GM23338 (cell line): ENCODE measurements at regions not wholly inside any gene's neighbourhood (a gene's known extent, or its start where the extent isn't known, plus 50 kb on each side); places are given as distances from the start of the nearest gene placed in this dataset.

Experiments
- ATAC-seq: fragments of 200-7000 bp; cut with Tn5 transposase; 3 replicates; pipeline ENCODE4 v1.9.1; 2020
- DNase-seq: peaks from one replicate; pipeline ENCODE4 v3.0.0-alpha.2; 2015; ENCODE audit warnings: low spot score
- H2AFZ ChIP-seq: fragments of 200-600 bp; sonication (generic); 2 replicates; pipeline ENCODE4 v1.8.0; 2016; ENCODE audit warnings: antibody characterized with exemption, mild to moderate bottlenecking, moderate library complexity
- H3F3A ChIP-seq: fragments of 200-600 bp; sonication (generic); replicated peaks from 2 replicates; pipeline ENCODE4 v1.8.0; 2017; ENCODE audit warnings: antibody characterized with exemption, mixed run types, low read depth
- H3K27ac ChIP-seq: fragments of 200-600 bp; sonication (generic); 2 replicates; pipeline ENCODE4 v1.6.1; 2016; ENCODE audit warnings: low read depth
- H3K27me3 ChIP-seq: fragments of 200-600 bp; sonication (generic); 2 replicates; pipeline ENCODE4 v1.8.0; 2016; ENCODE audit warnings: mild to moderate bottlenecking, mixed run types, moderate library complexity; ENCODE audit not compliant: insufficient read depth
- H3K36me3 ChIP-seq: fragments of 200-600 bp; sonication (generic); 2 replicates; pipeline ENCODE4 v1.8.0; 2016; ENCODE audit warnings: mild to moderate bottlenecking; ENCODE audit not compliant: insufficient read depth
- H3K4me1 ChIP-seq: fragments of 200-600 bp; sonication (generic); 2 replicates; pipeline ENCODE4 v1.8.0; 2016; ENCODE audit warnings: mild to moderate bottlenecking, moderate library complexity; ENCODE audit not compliant: insufficient read depth
- H3K4me2 ChIP-seq: fragments of 200-600 bp; sonication (generic); 2 replicates; pipeline ENCODE4 v1.7.1; 2017; ENCODE audit warnings: mixed run types
- H3K4me3 ChIP-seq: fragments of 200-600 bp; sonication (generic); 2 replicates; pipeline ENCODE4 v1.6.1; 2016; ENCODE audit warnings: mixed run types
- H3K79me2 ChIP-seq: fragments of 200-600 bp; sonication (generic); replicated peaks from 2 replicates; pipeline ENCODE4 v1.8.0; 2017; ENCODE audit warnings: mild to moderate bottlenecking; ENCODE audit not compliant: insufficient read depth
- H3K9me2 ChIP-seq: fragments of 200-600 bp; sonication (generic); 2 replicates; pipeline ENCODE4 v1.8.0; 2017; ENCODE audit not compliant: insufficient read depth
- H4K20me1 ChIP-seq: fragments of 200-600 bp; sonication (generic); replicated peaks from 2 replicates; pipeline ENCODE4 v1.8.0; 2017; ENCODE audit warnings: mild to moderate bottlenecking; ENCODE audit not compliant: insufficient read depth
- H3K27ac Mint-ChIP-seq: 2 replicates; pipeline ENCODE4 v1.8.0; 2020; ENCODE audit warnings: inconsistent platforms, mild to moderate bottlenecking, moderate library complexity, mixed read lengths
- H3K27me3 Mint-ChIP-seq: 3 replicates; pipeline ENCODE4 v1.8.0; 2022; ENCODE audit warnings: low read depth, mild to moderate bottlenecking, moderate library complexity, mixed read lengths, inconsistent platforms; ENCODE audit not compliant: insufficient read depth, poor library complexity
- H3K36me3 Mint-ChIP-seq: 3 replicates; pipeline ENCODE4 v1.8.0; 2021; ENCODE audit warnings: low read depth, mild to moderate bottlenecking, inconsistent platforms, moderate library complexity, mixed read lengths
- H3K4me1 Mint-ChIP-seq: 3 replicates; pipeline ENCODE4 v1.8.0; 2020; ENCODE audit warnings: mild to moderate bottlenecking, inconsistent platforms, mixed read lengths
- H3K4me3 Mint-ChIP-seq: 3 replicates; pipeline ENCODE4 v1.8.0; 2021; ENCODE audit warnings: moderate library complexity, mild to moderate bottlenecking, inconsistent platforms, mixed read lengths
- H3K9me3 Mint-ChIP-seq: 3 replicates; pipeline ENCODE4 v1.8.0; 2020; ENCODE audit warnings: moderate library complexity, mild to moderate bottlenecking, inconsistent platforms, mixed read lengths
- CREB1 ChIP-seq: fragments of 250-450 bp; sonication (Bioruptor Pico); IDR thresholded peaks from 2 replicates; pipeline ENCODE4 v1.5.0; 2020; ENCODE audit warnings: low read depth, mild to moderate bottlenecking, moderate library complexity
- EZH2 ChIP-seq: fragments of 200-600 bp; sonication (generic); IDR thresholded peaks from one replicate; pipeline ENCODE4 v1.8.0; 2017; ENCODE audit warnings: antibody characterized with exemption, mild to moderate bottlenecking, low read depth; ENCODE audit not compliant: unreplicated experiment
- JUNB ChIP-seq: IDR thresholded peaks from one replicate; pipeline ENCODE4 v1.6.1; 2016; ENCODE audit warnings: antibody characterized with exemption; ENCODE audit not compliant: unreplicated experiment
- POLR2AphosphoS5 ChIP-seq: IDR thresholded peaks from 2 replicates; pipeline ENCODE4 v1.6.1; 2016; ENCODE audit warnings: antibody characterized with exemption, low read depth
- STAT1 ChIP-seq: IDR thresholded peaks from one replicate; pipeline ENCODE4 v1.6.1; 2016; ENCODE audit warnings: antibody characterized with exemption; ENCODE audit not compliant: unreplicated experiment
- ZNF114 ChIP-seq: fragments of 250-450 bp; sonication (Bioruptor Pico); IDR thresholded peaks from 2 replicates; pipeline ENCODE4 v1.5.0; 2020; ENCODE audit warnings: mild to moderate bottlenecking, moderate library complexity
- TF ChIP-seq, protein P1 (sequence below): fragments of 250-450 bp; sonication (Bioruptor Pico); IDR thresholded peaks from 2 replicates; pipeline ENCODE4 v1.5.0; 2020; ENCODE audit warnings: mild to moderate bottlenecking, moderate library complexity
- TF ChIP-seq, protein P2 (sequence below): IDR thresholded peaks from 2 replicates; pipeline ENCODE4 v1.6.1; 2016; ENCODE audit warnings: antibody characterized with exemption

DNA sequence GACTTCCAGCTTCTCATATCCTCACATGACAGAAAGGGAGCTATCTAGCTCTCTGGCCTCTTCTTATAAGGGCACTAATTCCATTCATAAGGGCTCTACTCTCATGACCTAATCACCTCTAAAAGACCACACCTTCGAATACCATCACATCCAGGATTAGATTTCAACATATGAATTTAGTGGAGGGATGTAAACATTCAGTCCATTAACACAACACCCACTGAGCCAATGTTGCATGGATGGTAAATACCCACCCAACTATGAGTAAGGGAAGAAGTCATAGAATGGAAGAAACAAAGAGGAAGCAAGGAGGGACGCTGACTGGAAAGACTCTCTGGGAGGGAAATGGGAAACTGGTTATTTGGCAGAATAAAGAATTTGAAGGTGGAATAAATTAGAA is 112.6 kb upstream of the CCDC112 start (continued):
- TF ChIP-seq, protein P1, sequence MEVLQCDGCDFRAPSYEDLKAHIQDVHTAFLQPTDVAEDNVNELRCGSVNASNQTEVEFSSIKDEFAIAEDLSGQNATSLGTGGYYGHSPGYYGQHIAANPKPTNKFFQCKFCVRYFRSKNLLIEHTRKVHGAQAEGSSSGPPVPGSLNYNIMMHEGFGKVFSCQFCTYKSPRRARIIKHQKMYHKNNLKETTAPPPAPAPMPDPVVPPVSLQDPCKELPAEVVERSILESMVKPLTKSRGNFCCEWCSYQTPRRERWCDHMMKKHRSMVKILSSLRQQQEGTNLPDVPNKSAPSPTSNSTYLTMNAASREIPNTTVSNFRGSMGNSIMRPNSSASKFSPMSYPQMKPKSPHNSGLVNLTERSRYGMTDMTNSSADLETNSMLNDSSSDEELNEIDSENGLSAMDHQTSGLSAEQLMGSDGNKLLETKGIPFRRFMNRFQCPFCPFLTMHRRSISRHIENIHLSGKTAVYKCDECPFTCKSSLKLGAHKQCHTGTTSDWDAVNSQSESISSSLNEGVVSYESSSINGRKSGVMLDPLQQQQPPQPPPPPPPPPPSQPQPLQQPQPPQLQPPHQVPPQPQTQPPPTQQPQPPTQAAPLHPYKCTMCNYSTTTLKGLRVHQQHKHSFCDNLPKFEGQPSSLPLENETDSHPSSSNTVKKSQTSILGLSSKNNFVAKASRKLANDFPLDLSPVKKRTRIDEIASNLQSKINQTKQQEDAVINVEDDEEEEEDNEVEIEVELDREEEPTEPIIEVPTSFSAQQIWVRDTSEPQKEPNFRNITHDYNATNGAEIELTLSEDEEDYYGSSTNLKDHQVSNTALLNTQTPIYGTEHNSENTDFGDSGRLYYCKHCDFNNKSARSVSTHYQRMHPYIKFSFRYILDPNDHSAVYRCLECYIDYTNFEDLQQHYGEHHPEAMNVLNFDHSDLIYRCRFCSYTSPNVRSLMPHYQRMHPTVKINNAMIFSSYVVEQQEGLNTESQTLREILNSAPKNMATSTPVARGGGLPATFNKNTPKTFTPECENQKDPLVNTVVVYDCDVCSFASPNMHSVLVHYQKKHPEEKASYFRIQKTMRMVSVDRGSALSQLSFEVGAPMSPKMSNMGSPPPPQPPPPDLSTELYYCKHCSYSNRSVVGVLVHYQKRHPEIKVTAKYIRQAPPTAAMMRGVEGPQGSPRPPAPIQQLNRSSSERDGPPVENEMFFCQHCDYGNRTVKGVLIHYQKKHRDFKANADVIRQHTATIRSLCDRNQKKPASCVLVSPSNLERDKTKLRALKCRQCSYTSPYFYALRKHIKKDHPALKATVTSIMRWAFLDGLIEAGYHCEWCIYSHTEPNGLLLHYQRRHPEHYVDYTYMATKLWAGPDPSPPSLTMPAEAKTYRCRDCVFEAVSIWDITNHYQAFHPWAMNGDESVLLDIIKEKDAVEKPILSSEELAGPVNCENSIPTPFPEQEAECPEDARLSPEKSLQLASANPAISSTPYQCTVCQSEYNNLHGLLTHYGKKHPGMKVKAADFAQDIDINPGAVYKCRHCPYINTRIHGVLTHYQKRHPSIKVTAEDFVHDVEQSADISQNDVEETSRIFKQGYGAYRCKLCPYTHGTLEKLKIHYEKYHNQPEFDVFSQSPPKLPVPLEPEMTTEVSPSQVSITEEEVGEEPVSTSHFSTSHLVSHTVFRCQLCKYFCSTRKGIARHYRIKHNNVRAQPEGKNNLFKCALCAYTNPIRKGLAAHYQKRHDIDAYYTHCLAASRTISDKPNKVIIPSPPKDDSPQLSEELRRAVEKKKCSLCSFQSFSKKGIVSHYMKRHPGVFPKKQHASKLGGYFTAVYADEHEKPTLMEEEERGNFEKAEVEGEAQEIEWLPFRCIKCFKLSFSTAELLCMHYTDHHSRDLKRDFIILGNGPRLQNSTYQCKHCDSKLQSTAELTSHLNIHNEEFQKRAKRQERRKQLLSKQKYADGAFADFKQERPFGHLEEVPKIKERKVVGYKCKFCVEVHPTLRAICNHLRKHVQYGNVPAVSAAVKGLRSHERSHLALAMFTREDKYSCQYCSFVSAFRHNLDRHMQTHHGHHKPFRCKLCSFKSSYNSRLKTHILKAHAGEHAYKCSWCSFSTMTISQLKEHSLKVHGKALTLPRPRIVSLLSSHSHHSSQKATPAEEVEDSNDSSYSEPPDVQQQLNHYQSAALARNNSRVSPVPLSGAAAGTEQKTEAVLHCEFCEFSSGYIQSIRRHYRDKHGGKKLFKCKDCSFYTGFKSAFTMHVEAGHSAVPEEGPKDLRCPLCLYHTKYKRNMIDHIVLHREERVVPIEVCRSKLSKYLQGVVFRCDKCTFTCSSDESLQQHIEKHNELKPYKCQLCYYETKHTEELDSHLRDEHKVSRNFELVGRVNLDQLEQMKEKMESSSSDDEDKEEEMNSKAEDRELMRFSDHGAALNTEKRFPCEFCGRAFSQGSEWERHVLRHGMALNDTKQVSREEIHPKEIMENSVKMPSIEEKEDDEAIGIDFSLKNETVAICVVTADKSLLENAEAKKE (CRISPR knock-in tag), result no peak

DNA sequence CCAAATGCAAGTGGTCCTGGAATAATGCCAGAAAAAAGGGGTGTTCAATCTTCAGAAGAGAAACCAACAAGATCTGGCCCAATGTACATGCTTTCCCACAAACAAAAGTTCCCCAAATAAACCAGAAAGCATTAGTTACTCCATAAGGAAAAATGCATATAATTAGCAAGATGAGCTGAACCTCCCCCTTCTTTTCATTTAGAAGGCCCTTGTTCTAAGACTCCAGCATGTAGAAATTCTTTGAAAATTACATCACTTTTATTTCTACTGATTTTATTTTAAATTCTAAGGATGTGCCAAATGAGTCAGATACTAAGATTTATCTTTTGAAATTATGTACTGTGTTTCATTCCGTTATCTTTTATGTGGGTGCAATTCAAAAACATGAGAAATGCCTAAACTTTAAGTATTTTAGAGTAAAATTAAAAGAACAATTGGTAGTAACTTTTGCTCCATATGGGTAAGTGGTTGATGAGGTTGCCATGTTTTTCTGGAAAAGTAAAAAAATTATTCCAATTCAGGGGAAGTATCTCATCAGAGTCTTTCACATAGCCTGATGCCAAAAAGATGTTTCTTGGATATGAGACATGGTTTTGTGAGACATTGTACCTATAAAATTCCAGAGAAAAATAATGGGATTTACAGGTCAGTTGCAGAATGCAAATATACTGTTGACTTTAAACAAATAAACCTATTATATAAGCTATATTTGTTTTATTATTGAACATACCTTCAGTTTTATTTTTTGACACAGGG is 106.5 kb upstream of the CCDC112 start:
- no peaks in the 10 kb centered on the region for H3K36me3 ChIP-seq
- no peaks in the 10 kb centered on the region for H4K20me1 ChIP-seq
- Mint-ChIP-seq H3K4me1 (no peaks in the 10 kb centered on the region), H3K9me3 (no peaks in the 10 kb centered on the region; the same call in 1 of the 3 replicates), H3K36me3 (no peaks in the 10 kb centered on the region), H3K27ac (no peak overlapping the region), H3K27me3 (no peaks in the 10 kb centered on the region), H3K4me3 (no peak overlapping the region)
- H2AFZ ChIP-seq, result 0 out of 2 replicates have a peak overlapping the region, but pooled peaks have one; percentile 38
- ATAC-seq, result no peak
- H3K9me2 ChIP-seq, result peaks cover 3% of the 10 kb centered on the region; the same call in 1 of the 2 replicates
- no peak for DNase-seq
- no peaks in the 10 kb centered on the region for H3K79me2 ChIP-seq
- H3K4me3 ChIP-seq, result no peak overlapping the region
- H3K27ac ChIP-seq, result no peak overlapping the region
- no peaks in the 10 kb centered on the region for H3K4me1 ChIP-seq
- H3K27me3 ChIP-seq, result no peaks in the 10 kb centered on the region
- no peak overlapping the region for H3K4me2 ChIP-seq
- H3F3A ChIP-seq, result no peaks in the 10 kb centered on the region
- TF ChIP-seq, protein P2, sequence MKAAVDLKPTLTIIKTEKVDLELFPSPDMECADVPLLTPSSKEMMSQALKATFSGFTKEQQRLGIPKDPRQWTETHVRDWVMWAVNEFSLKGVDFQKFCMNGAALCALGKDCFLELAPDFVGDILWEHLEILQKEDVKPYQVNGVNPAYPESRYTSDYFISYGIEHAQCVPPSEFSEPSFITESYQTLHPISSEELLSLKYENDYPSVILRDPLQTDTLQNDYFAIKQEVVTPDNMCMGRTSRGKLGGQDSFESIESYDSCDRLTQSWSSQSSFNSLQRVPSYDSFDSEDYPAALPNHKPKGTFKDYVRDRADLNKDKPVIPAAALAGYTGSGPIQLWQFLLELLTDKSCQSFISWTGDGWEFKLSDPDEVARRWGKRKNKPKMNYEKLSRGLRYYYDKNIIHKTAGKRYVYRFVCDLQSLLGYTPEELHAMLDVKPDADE, result no peak
- no peak for TF ChIP-seq JUNB
- TF ChIP-seq EZH2, result no peak
- TF ChIP-seq, protein P1 (CRISPR knock-in tag), result no peak
- no peak for TF ChIP-seq STAT1
- no peak for TF ChIP-seq ZNF114
- TF ChIP-seq CREB1 (CRISPR knock-in tag), result no peak
- TF ChIP-seq POLR2AphosphoS5, result no peak
